Activated naive CD4-positive, alpha-beta T cell treated with anti-CD3 and anti-CD28 coated beads, Interleukin-2, amount 50 U/mL, for 16 hours (primary cell): ENCODE measurements at regions not wholly inside any gene's neighbourhood (a gene's known extent, or its start where the extent isn't known, plus 50 kb on each side); places are given as distances from the start of the nearest gene placed in this dataset.

ENCODE experiments used
- DNase-seq: peaks from one replicate; pipeline ENCODE4 v3.0.0-alpha.2; 2020

- DNase-seq, result no peak
These were observed 1282.2 kb downstream of the AACS start for GRCh38 chr12:126347421-126347820.

DNA sequence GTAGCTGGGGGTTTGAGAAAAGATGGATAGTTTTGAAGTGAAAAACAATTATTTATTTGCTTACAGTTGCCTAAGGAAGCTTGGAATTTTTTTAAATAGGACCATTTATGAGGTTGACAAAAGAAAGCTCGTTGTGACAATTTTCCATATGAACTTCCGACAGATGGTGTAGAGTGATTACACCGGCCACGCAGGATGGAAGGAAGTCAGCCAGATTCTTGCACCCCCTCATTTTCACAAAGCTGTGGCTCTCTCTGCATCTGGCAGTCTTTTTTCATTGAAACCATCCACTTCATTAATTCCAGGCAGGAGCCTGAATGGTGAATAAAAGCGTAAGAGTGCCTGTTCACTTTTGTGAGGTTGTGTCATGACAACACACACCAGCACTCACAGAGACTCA is 1284.1 kb downstream of the AACS start:
- no peak for DNase-seq

GRCh38 chr12:126353604-126354003 is 1288.4 kb downstream of the AACS start:
- no peak for DNase-seq

GRCh38 chr12:126354633-126355032 is 1289.4 kb downstream of the AACS start:
- DNase-seq, result no peak

- DNase-seq, result no peak
These were observed 1290.1 kb downstream of the AACS start for GRCh38 chr12:126355346-126355745.

DNA sequence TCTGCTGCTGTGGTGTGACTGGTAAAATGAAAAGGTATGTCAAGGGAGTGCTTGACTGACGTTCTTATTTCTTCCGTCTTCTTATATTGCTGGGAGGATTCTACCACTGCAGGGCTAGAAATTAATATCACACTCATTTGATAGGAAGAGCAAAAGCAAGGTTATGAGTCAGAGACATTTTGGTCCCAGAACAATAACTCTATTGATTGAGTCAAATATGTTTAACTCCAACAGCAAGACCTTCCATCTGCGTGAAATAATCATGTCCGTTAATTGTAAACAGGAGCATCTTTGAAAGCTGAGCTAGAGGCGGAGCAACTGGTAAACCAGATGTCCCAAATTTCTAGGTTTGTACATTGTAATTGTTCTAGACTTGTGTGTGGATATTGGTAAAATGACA is 1293.6 kb downstream of the AACS start:
- DNase-seq, result no peak

GRCh38 chr12:126359216-126359615 is 1294.0 kb downstream of the AACS start:
- DNase-seq, result no peak

DNA sequence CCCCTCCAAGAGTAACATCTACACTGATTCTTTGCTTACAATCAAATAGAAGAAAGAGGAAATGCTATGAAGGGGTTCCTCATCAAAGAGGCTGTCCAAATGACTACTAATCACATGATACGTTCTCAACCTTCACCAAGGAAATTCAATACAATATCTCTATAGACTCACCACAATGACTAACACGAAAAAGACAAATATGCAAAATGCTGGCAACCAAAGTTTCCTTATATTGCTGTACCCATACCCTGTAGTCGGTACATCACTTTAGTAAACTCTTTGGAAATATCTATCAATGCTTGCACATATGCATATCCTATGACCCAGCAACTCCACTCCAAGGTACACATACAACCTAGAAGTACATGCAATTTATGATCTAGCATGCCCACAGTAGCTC is 1296.6 kb downstream of the AACS start:
- no peak for DNase-seq

- no peak for DNase-seq
These were observed 1297.3 kb downstream of the AACS start for GRCh38 chr12:126362493-126362892.

- DNase-seq, result no peak
These were observed 1297.7 kb downstream of the AACS start for GRCh38 chr12:126362964-126363363.

- no peak for DNase-seq
These were observed 1304.5 kb downstream of the AACS start for GRCh38 chr12:126369487-126370463.

DNA sequence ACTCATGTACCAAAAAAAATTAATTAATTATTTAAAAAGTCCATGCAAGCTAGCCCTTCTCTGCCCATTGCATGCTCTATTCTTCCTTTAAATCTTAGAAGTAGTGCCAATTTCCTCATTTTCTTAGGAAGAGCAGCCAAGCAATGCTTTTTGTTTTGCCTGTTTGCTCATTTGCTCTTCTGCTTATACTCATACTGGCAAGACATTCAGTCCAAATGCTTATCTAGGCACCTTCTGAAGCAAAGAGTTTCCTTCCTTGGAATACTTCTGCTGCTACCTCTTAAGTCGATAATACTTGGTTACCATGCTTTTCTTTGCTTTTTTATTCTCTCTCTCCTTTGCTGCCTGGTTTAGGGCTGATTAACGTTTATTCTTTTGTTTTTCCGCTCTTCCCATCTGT is 1318.3 kb downstream of the AACS start:
- no peak for DNase-seq

GRCh38 chr12:126384026-126384564 is 1318.9 kb downstream of the AACS start:
- no peak for DNase-seq

DNA sequence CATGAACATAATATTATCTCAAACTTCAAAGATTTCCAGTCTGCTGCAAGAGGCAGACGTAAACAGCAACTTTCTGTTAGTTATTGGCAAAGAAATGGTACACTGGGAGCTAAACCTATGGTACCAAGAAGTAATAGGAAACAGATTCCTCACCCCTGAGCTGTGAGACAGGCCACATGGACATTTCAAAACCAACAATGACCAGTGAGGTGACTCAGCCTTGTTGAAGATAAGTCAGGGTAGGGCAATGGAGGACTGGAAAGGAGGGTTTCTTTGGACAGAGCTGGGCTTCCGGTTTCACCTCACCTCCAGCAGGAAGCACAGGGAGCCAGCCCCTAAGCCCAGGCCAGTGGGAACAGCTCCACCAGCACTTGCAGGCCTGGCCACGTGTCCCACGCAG is 1320.5 kb downstream of the AACS start:
- DNase-seq, result no peak

DNA sequence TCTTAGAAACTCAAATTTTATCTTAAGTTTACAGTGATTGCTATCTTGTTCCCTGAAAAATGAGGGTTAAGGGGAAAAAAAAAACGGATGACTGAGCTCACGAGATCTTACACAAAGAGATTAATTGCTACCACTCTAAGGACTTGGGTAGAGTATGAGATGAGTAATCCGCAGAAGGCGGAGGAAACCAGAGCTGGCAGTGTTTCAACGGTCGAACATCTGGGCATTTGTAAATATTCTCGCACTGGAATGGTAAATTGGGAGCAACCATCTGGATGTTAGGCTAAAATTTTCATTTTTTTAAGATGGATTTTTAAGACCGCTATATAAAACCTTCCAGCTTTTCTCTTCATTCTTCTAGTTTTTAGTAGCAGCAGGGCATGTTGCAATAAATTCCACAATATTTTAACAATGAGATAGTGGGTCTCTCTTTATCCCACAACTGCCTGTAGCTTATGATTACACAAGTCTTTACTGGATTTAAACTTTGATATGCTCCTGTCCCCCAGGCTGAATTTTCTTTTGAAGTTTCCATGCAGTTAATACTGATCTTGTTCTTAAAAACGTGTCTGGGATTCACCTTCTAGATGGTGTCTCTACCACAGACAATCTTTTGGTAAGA is 1324.1 kb downstream of the AACS start:
- DNase-seq, result no peak

DNA sequence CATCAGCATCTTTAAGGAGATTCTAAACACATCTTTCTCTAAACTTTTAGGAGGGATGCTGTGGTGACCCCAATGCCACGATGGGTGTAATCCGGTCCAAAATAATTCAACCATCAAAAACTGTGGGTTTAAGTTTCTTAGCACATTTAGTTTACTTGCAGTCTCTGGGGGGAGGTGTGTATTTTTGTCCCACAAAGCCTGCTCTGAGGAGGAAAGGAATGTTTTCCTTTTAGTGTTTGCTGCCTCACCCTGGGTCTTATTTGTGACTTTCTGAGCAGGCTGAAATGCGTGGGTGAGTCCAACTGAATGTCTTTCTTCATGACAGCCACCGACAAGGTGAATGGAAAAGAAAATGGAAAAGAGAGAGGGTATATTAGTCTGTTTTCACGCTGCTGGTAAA is 1324.7 kb downstream of the AACS start:
- DNase-seq, result no peak

GRCh38 chr12:126390969-126391566 is 1325.8 kb downstream of the AACS start:
- no peak for DNase-seq

- no peak for DNase-seq
These were observed 1331.3 kb downstream of the AACS start for GRCh38 chr12:126396536-126396935.

- DNase-seq, result no peak
These were observed 1331.9 kb downstream of the AACS start for GRCh38 chr12:126397071-126397581.

DNA sequence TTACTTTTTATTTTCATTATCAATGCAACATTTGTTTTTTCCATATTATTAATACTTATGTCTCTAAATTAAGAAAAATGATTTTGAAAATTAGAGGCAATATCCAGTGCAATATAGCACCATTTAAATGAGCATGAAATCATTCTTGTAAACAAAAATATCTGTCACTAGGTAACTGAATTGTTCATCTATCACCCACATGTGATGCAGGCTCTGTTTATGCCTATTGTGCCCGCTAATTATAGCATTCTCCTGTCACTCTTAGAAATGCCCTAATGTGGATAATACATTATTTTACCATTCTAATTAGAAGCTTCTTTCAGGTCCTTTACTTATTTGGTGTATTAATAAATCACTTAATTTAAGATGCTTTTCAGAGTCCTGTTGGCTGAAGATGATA is 1332.4 kb downstream of the AACS start:
- no peak for DNase-seq

DNA sequence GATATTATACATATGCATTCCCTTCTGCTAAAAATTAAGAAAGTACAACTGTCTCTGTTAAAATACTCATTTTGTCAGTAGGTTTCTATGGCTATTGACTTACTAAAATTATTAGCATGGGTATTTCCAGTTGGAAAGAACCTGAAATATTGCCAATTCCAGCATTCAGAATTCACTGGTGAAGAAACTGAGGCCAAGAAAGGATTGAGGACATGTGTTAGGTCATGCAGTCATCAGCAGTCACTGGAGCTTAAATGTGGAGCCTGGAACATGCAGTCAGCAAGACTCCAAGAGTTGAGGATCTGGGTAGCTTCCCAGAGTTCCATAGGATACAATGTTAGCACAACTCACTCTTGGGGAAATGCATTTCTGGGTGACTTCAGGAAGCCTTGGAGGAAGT is 1335.6 kb downstream of the AACS start:
- DNase-seq, result no peak

GRCh38 chr12:126404293-126404881 is 1339.2 kb downstream of the AACS start:
- no peak for DNase-seq

DNA sequence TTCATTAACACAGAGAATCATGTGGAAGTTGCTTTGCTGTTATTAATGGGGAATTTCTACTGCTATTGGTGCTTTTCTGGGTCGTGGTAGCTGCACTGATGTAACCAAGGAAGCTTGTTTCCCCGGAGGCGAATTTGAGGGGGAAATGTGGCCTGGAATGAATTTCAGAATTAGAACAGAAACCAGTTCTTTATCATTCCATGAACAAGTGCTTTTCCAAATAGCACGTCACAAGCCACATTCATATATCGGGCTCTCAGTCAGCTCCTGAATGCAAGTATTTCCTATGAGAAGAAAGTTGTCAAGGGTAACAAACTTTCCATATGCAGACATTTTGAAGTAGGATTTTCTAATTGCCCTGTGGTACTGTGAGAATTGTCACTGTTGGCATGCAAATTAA is 1353.2 kb downstream of the AACS start:
- DNase-seq, result no peak
